Osteoblast (primary cell): ENCODE measurements at regions not wholly inside any gene's neighbourhood (a gene's known extent, or its start where the extent isn't known, plus 50 kb on each side); places are given as distances from the start of the nearest gene placed in this dataset.

Experiments
- DNase-seq: peaks from one replicate; pipeline ENCODE4 v3.0.0; 2011; ENCODE audit warnings: low spot score, mixed read lengths; ENCODE audit not compliant: insufficient read length; ENCODE audit errors: missing footprints
- H2AFZ ChIP-seq: 2 replicates; pipeline ENCODE4 v1.6.0; 2011; ENCODE audit warnings: mild to moderate bottlenecking, low read length
- H3K27ac ChIP-seq: 2 replicates; pipeline ENCODE4 v1.5.1; 2011; ENCODE audit warnings: mild to moderate bottlenecking, low read depth, low read length, moderate library complexity
- H3K27me3 ChIP-seq: 2 replicates; pipeline ENCODE4 v1.6.0; 2012; ENCODE audit warnings: mild to moderate bottlenecking, control low read depth, inconsistent platforms, low read length, moderate library complexity; ENCODE audit not compliant: insufficient read depth
- H3K36me3 ChIP-seq: 2 replicates; pipeline ENCODE4 v1.5.1; 2011; ENCODE audit warnings: mild to moderate bottlenecking, low read length, control low read depth, moderate library complexity; ENCODE audit not compliant: insufficient read depth
- H3K4me1 ChIP-seq: 2 replicates; pipeline ENCODE4 v1.5.1; 2011; ENCODE audit warnings: mild to moderate bottlenecking, low read length, control low read depth, moderate library complexity; ENCODE audit not compliant: insufficient read depth
- H3K4me2 ChIP-seq: 2 replicates; pipeline ENCODE4 v1.6.0; 2011; ENCODE audit warnings: mild to moderate bottlenecking, low read length; ENCODE audit not compliant: insufficient read depth
- H3K4me3 ChIP-seq: fragments of 200-600 bp; sonication (generic); 3 replicates; pipeline ENCODE4 v1.5.1; 2012; ENCODE audit warnings: mild to moderate bottlenecking, low read length, inconsistent platforms; ENCODE audit not compliant: insufficient read depth
- H3K79me2 ChIP-seq: 2 replicates; pipeline ENCODE4 v1.6.0; 2012; ENCODE audit warnings: mild to moderate bottlenecking, low read length, control low read depth, inconsistent platforms; ENCODE audit not compliant: insufficient read depth
- H3K9me3 ChIP-seq: 2 replicates; pipeline ENCODE4 v1.5.1; 2011; ENCODE audit warnings: low read depth, low read length, control low read depth
- H4K20me1 ChIP-seq: 2 replicates; pipeline ENCODE4 v1.6.0; 2012; ENCODE audit warnings: mild to moderate bottlenecking, low read length, control low read depth; ENCODE audit not compliant: insufficient read depth
- CTCF ChIP-seq: IDR thresholded peaks from 2 replicates; pipeline ENCODE4 v1.5.1; 2011; ENCODE audit warnings: mild to moderate bottlenecking, low read depth, low read length, moderate library complexity; ENCODE audit errors: extremely low read depth

- Histone ChIP-seq H3K79me2 (no peaks in the 10 kb centered on the region), H3K4me3 (no peak overlapping the region), H4K20me1 (no peaks in the 10 kb centered on the region), H3K36me3 (no peaks in the 10 kb centered on the region), H2AFZ (no peak overlapping the region), H3K4me1 (no peaks in the 10 kb centered on the region), H3K27ac (no peak overlapping the region), H3K27me3 (no peaks in the 10 kb centered on the region), H3K9me3 (peaks cover 5% of the 10 kb centered on the region), H3K4me2 (no peak overlapping the region)
- DNase-seq: no peak
- TF ChIP-seq CTCF: no peak
These were observed 520.7 kb downstream of the QKI start for GRCh38 chr6:163935158-163935762.

DNA sequence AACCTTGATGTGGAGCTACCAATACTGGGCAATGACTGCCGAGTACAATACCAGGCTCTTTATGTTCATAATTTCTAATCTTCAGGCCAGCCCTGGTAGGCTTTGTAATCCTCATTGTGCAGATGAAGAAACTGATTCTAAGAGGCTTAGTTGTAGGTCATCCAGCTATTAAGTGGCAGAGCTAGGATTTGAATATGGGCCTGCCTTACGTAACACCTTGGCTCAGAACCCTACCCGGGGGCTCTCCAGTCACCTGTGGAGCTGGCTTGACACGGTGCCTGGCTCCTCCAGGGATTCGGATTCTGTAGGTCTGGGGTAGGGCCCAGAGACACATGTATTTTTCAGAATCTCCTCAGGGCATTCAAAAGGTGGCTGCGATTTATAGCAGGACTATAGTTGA lies 515.5 kb downstream of the QKI start:
- no peaks in the 10 kb centered on the region for H3K36me3 ChIP-seq

DNA sequence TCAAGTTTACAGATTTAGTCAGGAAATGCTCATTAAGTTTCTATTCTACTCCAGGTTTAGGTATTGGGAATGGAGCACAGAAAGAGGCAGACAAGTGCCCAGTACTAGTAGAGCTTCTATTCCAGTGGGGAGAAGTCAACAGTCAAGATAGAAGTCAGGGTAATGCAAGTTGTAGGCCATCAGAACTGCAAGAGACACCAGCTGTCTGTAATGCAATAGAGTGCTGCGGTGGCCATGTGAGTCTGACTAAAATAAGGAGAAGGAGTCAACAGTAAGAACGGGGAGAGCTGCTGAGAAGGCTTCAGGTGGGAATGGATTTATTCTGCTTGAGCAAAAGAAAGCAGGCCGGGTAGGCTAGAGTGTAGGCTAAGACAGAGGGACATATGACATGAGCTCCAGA lies 515.0 kb downstream of the QKI start:
- no peak for TF ChIP-seq CTCF
- Histone ChIP-seq H3K4me2 (no peak overlapping the region), H2AFZ (no peak overlapping the region), H3K27ac (no peak overlapping the region), H3K36me3 (no peaks in the 10 kb centered on the region), H3K4me1 (no peaks in the 10 kb centered on the region), H3K9me3 (peaks cover 5% of the 10 kb centered on the region), H3K79me2 (no peaks in the 10 kb centered on the region), H4K20me1 (no peaks in the 10 kb centered on the region), H3K27me3 (no peaks in the 10 kb centered on the region), H3K4me3 (no peak overlapping the region)
- no peak for DNase-seq

More for the DNA sequence above, 515.5 kb downstream of the QKI start:
- Histone ChIP-seq H3K4me3 (no peak overlapping the region), H3K9me3 (peaks cover 5% of the 10 kb centered on the region), H3K27ac (no peak overlapping the region), H3K27me3 (no peaks in the 10 kb centered on the region), H3K4me2 (no peak overlapping the region), H4K20me1 (no peaks in the 10 kb centered on the region), H3K4me1 (no peaks in the 10 kb centered on the region), H3K79me2 (no peaks in the 10 kb centered on the region), H2AFZ (no peak overlapping the region)
- DNase-seq: no peak
- no peak for TF ChIP-seq CTCF

- Histone ChIP-seq H3K27me3 (no peaks in the 10 kb centered on the region), H3K79me2 (no peaks in the 10 kb centered on the region), H3K4me1 (no peaks in the 10 kb centered on the region), H3K4me3 (no peak overlapping the region), H3K27ac (no peak overlapping the region), H2AFZ (no peak overlapping the region), H3K4me2 (no peak overlapping the region), H4K20me1 (no peaks in the 10 kb centered on the region), H3K9me3 (no peaks in the 10 kb centered on the region), H3K36me3 (no peaks in the 10 kb centered on the region)
- DNase-seq: no peak
- no peak for TF ChIP-seq CTCF
These were observed 512.1 kb downstream of the QKI start for GRCh38 chr6:163926642-163927041.
